Neural cell (in vitro differentiated cells): ENCODE measurements at regions not wholly inside any gene's neighbourhood (a gene's known extent, or its start where the extent isn't known, plus 50 kb on each side); places are given as distances from the start of the nearest gene placed in this dataset.

Source experiments
- EP300 ChIP-seq: fragments of 450-650 bp; conservative IDR thresholded peaks from 2 replicates; pipeline ENCODE4 v1.6.1; 2014; ENCODE audit warnings: antibody characterized with exemption, mild to moderate bottlenecking, moderate library complexity; ENCODE audit not compliant: poor library complexity, severe bottlenecking
- EZH2 ChIP-seq: fragments of 200-600, 300-800 bp; shearing (Covaris generic), sonication (generic); IDR thresholded peaks from 2 replicates; pipeline ENCODE4 v1.6.1; 2014; ENCODE audit warnings: antibody characterized with exemption, low read length, borderline replicate concordance, mild to moderate bottlenecking; ENCODE audit not compliant: insufficient read depth, poor library complexity, severe bottlenecking
- MXI1 ChIP-seq: fragments of 450-650 bp; conservative IDR thresholded peaks from 2 replicates; pipeline ENCODE4 v1.6.1; 2014; ENCODE audit warnings: antibody characterized with exemption, mild to moderate bottlenecking; ENCODE audit not compliant: poor library complexity, severe bottlenecking
- POLR2AphosphoS5 ChIP-seq: IDR thresholded peaks from 2 replicates; pipeline ENCODE4 v1.6.1; 2012
- RAD21 ChIP-seq: fragments of 450-650 bp; conservative IDR thresholded peaks from 2 replicates; pipeline ENCODE4 v1.6.1; 2014; ENCODE audit warnings: antibody characterized with exemption, mild to moderate bottlenecking, moderate library complexity
- SMC3 ChIP-seq: fragments of 450-650 bp; conservative IDR thresholded peaks from 2 replicates; pipeline ENCODE4 v1.6.1; 2014; ENCODE audit warnings: antibody characterized with exemption, mild to moderate bottlenecking, moderate library complexity; ENCODE audit not compliant: poor library complexity
- TAF1 ChIP-seq: IDR thresholded peaks from 2 replicates; pipeline ENCODE4 v1.6.1; 2012; ENCODE audit warnings: low read depth
- TF ChIP-seq, protein P1 (sequence below): fragments of 450-650 bp; IDR thresholded peaks from 2 replicates; pipeline ENCODE4 v1.5.1; 2014; ENCODE audit warnings: antibody characterized with exemption, mild to moderate bottlenecking, moderate library complexity; ENCODE audit not compliant: poor library complexity, severe bottlenecking
- TF ChIP-seq, protein P2 (sequence below): IDR thresholded peaks from 2 replicates; pipeline ENCODE4 v1.6.1; 2012; ENCODE audit warnings: borderline replicate concordance

DNA sequence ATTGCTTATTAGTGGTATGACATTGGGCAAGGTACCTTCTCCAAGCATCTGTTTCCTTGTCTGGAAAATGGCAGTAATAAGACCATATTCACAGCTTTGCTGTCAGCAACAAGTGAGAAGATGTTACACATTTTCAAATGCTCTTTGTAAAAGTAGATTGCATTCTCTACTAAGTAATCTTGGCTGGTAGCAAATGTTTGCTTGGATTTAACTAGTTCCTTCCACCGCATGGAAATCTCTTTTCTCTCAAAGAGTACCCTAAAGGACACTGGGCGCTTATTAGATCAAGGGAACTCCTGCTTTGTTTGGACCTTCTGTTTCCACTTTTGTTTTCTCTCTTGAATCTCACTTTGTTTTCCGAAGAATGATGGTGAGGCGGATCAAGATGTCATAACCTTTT lies 185.2 kb upstream of the BMPER start:
- no peak for TF ChIP-seq EP300
- no peak for TF ChIP-seq TAF1
- TF ChIP-seq, protein P1, sequence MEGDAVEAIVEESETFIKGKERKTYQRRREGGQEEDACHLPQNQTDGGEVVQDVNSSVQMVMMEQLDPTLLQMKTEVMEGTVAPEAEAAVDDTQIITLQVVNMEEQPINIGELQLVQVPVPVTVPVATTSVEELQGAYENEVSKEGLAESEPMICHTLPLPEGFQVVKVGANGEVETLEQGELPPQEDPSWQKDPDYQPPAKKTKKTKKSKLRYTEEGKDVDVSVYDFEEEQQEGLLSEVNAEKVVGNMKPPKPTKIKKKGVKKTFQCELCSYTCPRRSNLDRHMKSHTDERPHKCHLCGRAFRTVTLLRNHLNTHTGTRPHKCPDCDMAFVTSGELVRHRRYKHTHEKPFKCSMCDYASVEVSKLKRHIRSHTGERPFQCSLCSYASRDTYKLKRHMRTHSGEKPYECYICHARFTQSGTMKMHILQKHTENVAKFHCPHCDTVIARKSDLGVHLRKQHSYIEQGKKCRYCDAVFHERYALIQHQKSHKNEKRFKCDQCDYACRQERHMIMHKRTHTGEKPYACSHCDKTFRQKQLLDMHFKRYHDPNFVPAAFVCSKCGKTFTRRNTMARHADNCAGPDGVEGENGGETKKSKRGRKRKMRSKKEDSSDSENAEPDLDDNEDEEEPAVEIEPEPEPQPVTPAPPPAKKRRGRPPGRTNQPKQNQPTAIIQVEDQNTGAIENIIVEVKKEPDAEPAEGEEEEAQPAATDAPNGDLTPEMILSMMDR = no peak
- TF ChIP-seq, protein P2, sequence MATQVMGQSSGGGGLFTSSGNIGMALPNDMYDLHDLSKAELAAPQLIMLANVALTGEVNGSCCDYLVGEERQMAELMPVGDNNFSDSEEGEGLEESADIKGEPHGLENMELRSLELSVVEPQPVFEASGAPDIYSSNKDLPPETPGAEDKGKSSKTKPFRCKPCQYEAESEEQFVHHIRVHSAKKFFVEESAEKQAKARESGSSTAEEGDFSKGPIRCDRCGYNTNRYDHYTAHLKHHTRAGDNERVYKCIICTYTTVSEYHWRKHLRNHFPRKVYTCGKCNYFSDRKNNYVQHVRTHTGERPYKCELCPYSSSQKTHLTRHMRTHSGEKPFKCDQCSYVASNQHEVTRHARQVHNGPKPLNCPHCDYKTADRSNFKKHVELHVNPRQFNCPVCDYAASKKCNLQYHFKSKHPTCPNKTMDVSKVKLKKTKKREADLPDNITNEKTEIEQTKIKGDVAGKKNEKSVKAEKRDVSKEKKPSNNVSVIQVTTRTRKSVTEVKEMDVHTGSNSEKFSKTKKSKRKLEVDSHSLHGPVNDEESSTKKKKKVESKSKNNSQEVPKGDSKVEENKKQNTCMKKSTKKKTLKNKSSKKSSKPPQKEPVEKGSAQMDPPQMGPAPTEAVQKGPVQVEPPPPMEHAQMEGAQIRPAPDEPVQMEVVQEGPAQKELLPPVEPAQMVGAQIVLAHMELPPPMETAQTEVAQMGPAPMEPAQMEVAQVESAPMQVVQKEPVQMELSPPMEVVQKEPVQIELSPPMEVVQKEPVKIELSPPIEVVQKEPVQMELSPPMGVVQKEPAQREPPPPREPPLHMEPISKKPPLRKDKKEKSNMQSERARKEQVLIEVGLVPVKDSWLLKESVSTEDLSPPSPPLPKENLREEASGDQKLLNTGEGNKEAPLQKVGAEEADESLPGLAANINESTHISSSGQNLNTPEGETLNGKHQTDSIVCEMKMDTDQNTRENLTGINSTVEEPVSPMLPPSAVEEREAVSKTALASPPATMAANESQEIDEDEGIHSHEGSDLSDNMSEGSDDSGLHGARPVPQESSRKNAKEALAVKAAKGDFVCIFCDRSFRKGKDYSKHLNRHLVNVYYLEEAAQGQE = no peak
- no peak for TF ChIP-seq EZH2
- TF ChIP-seq POLR2AphosphoS5 = no peak
- no peak for TF ChIP-seq RAD21
- no peak for TF ChIP-seq SMC3
- TF ChIP-seq MXI1 = no peak
